ENCODE measurements at regions not wholly inside any gene's neighbourhood (a gene's known extent, or its start where the extent isn't known, plus 50 kb on each side); places are given as distances from the start of the nearest gene placed in this dataset.

- no peak for TF ChIP-seq CTCF (conservative IDR thresholded peaks at IDR 0.05 in 1 of 2, IDR thresholded peaks at IDR 0.05 in 1 of 2; ENCODE audit: low read depth in 1 of 2, low read length in 2 of 2)
- TF ChIP-seq EZH2 (IDR thresholded peaks at IDR 0.05; ENCODE audit: low read length, missing control alignments), result no peak
Observed at GRCh38 chr6:14826456-14826855, 419.4 kb upstream of the JARID2 start.
